ENCODE measurements at regions not wholly inside any gene's neighbourhood (a gene's known extent, or its start where the extent isn't known, plus 50 kb on each side); places are given as distances from the start of the nearest gene placed in this dataset.

DNA sequence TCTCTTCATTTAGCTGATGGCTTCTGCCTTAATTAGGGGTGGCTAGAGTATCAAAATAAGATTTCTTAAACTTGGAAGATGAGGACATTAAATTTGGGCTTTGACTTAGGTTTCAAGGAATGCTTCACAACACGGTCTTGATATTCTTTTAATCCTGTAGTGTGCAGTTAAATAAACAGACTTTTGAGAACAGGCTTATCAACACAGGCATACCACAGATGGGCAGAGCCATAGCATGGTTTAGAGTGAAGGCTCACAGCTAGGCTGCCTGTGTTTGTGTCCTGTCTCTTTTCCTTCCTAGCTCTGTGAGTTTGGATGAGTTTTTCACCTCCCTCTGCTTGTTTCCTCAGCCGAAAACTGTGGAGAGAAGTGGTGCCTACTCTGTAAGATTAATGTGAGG lies 102.3 kb upstream of the IPO9 start:
- DNase-seq: no peak
- intact Hi-C loops (cut with DNase I; ENCODE audit: low total_unique reads): no loop called here
- Histone ChIP-seq H3K27ac (no peak overlapping the region), H3K36me3 (no peaks in the 10 kb centered on the region), H3K4me1 (peaks cover 25 to 38% of the 10 kb centered on the region in 2 donors), H3K9me3 (no peaks in the 10 kb centered on the region), H3K4me3 (no peak overlapping the region), H3K27me3 (no peaks in the 10 kb centered on the region)
- no peak for ATAC-seq
- TF ChIP-seq POLR2A (IDR thresholded peaks at IDR 0.05): no peak
- TF ChIP-seq CTCF (IDR thresholded peaks at IDR 0.05 in 4 of 5, conservative IDR thresholded peaks at IDR 0.05 in 1 of 5): no peak
- in situ Hi-C loops (cut with MboI; ENCODE audit: low sequenced_read_pairs in 4 of 4): no loop called here

DNA sequence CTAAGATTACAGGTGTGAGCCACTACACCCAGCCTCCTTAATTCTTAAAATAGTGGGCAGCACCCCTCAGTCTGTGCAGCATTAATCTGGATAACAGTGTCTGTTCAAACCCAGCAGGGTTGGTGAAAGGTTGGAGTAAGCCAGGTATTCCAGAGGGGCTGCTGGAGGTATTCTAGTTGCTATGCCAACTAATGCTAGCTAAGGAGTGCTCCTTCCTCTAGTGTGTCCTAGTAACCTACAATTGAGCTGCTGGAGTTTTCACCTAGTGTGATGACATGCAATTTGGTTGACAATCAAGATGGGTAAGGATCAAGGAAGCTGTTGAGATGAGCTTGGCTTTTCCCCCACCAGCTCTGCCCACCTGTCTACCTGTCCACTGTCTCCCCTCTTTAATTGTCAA lies 100.2 kb upstream of the IPO9 start:
- no peak for ATAC-seq
- Histone ChIP-seq H3K9me3 (no peaks in the 10 kb centered on the region), H3K36me3 (no peaks in the 10 kb centered on the region), H3K4me1 (peaks cover 23 to 33% of the 10 kb centered on the region in 2 donors), H3K27ac (no peak overlapping the region), H3K27me3 (no peaks in the 10 kb centered on the region), H3K4me3 (no peak overlapping the region)
- in situ Hi-C loops (cut with MboI; ENCODE audit: low sequenced_read_pairs in 4 of 4): no loop called here
- DNase-seq: no peak
- intact Hi-C loops (cut with DNase I; ENCODE audit: low total_unique reads): no loop called here
- TF ChIP-seq POLR2A (IDR thresholded peaks at IDR 0.05): no peak
- TF ChIP-seq CTCF (IDR thresholded peaks at IDR 0.05 in 4 of 5, conservative IDR thresholded peaks at IDR 0.05 in 1 of 5): no peak

DNA sequence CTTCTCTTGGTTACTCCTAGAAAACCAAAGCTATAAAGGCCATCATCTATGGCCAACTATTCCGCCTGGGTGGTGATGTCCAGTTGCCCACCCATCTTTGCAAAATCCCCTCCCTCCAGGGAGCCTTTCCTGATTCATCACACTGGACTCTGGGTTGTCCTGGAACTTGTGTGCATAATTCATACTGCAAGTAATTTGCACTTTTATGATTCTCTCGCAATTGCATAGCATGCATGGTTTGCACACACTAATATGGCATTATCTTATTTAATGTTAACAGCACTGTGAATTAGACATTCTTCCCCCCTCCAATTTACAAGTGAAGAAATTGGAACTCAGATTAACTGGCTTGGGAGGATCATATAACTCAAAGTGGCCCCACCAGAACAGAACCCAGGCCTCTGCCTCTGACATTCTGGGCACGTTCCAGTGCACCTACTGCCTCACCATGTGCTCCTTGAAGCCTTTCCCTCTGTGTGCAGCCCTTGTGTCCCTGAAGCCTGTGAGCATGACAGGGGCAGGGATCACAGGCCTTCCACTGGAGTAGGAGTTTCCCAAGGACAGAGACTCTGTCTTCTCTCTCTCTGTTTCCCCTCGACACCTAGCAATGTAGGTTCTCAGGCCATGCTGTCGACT lies 98.9 kb upstream of the IPO9 start:
- no peak for ATAC-seq
- DNase-seq: no peak
- Histone ChIP-seq H3K27me3 (no peaks in the 10 kb centered on the region), H3K36me3 (no peaks in the 10 kb centered on the region), H3K9me3 (no peaks in the 10 kb centered on the region), H3K4me1 (peaks cover 18 to 28% of the 10 kb centered on the region in 2 donors), H3K4me3 (no peak overlapping the region), H3K27ac (peak overlapping the region in 1 of 4 donors; percentile 6)
- intact Hi-C loops (cut with DNase I; ENCODE audit: low total_unique reads) (no loop called here), in situ Hi-C loops (cut with MboI; ENCODE audit: low sequenced_read_pairs in 4 of 4) (no loop called here)
- TF ChIP-seq POLR2A (IDR thresholded peaks at IDR 0.05) (no peak), CTCF (IDR thresholded peaks at IDR 0.05 in 4 of 5, conservative IDR thresholded peaks at IDR 0.05 in 1 of 5) (no peak)

DNA sequence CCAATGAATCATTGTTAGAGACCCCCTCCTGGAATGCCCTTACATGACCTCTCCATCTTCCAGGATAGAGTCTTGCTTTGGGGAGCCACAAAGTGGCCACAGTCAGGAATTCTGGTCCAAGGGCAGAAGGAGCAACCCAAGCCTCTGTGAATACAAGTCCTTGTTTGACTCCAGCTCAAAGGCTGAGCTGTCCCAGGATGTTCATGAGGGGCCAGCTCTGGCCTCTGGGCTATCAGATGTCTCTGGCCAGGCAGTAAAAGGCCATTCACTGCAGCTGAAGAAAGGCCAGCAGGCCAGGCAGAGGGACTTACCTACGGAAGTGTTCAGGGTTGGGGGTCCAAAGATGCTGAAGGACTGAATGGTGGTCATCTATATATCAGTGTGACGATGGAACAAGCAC lies 98.3 kb upstream of the IPO9 start:
- H3K4me3 ChIP-seq: no peak overlapping the region
- intact Hi-C loops (cut with DNase I; ENCODE audit: low total_unique reads) (no loop called here), in situ Hi-C loops (cut with MboI; ENCODE audit: low sequenced_read_pairs in 4 of 4) (no loop called here)
- no peak for TF ChIP-seq CTCF (IDR thresholded peaks at IDR 0.05 in 4 of 5, conservative IDR thresholded peaks at IDR 0.05 in 1 of 5)
- no peak for TF ChIP-seq POLR2A (IDR thresholded peaks at IDR 0.05)
- no peaks in the 10 kb centered on the region for H3K9me3 ChIP-seq
- no peak for DNase-seq
- H3K27ac ChIP-seq: peak overlapping the region in 1 of 4 donors; percentile 6
- no peaks in the 10 kb centered on the region for H3K27me3 ChIP-seq
- no peak for ATAC-seq
- peaks cover 21 to 32% of the 10 kb centered on the region in 2 donors for H3K4me1 ChIP-seq
- H3K36me3 ChIP-seq: no peaks in the 10 kb centered on the region

DNA sequence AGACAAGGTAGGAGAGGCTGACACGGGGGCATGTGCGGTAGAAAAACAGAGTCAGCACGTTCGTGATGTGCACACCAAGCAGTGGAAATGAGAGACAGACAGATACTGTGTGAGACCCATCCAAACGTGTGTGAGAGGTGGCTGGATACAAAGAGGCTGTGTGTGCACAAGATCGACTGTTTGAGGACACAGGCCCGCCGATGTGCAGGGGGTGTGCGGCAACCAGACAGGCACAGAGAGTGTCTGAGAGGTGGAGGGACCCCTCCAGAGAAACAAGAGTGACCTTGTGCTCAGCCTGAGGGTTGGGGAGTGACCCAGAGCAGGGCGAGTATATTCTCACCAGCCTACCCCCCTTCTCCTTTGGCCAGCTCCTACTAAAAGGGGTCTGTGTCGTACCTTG lies 97.8 kb upstream of the IPO9 start:
- Histone ChIP-seq H3K4me3 (no peak overlapping the region), H3K27ac (no peak overlapping the region), H3K9me3 (no peaks in the 10 kb centered on the region), H3K4me1 (peaks cover 26 to 38% of the 10 kb centered on the region in 2 donors), H3K27me3 (no peaks in the 10 kb centered on the region), H3K36me3 (no peaks in the 10 kb centered on the region)
- in situ Hi-C loops (cut with MboI; ENCODE audit: low sequenced_read_pairs in 4 of 4): no loop called here
- DNase-seq: no peak
- TF ChIP-seq POLR2A (IDR thresholded peaks at IDR 0.05) (no peak), CTCF (IDR thresholded peaks at IDR 0.05 in 4 of 5, conservative IDR thresholded peaks at IDR 0.05 in 1 of 5) (no peak)
- intact Hi-C loops (cut with DNase I; ENCODE audit: low total_unique reads): no loop called here
- ATAC-seq: no peak
